CD14-positive monocyte (primary cell): ENCODE measurements at regions not wholly inside any gene's neighbourhood (a gene's known extent, or its start where the extent isn't known, plus 50 kb on each side); places are given as distances from the start of the nearest gene placed in this dataset.
A peak's percentile ranks its signal among the peaks of the same experiment; 100 is the strongest.

ENCODE experiments used
- DNase-seq, 3 donors: peaks; one replicate each; pipeline ENCODE4 v3.0.0-alpha.2; 2011 to 2022
- H2AFZ ChIP-seq: 2 replicates; pipeline ENCODE4 v1.6.0; 2012; ENCODE audit warnings: mild to moderate bottlenecking, low read depth, low read length, inconsistent platforms; ENCODE audit not compliant: insufficient read depth, poor library complexity, severe bottlenecking
- H3K27ac ChIP-seq, 2 donors: 1 replicate in 1 of 2; 2 replicates in 1 of 2; pipeline ENCODE4 v1.5.1; 2012 to 2013; ENCODE audit warnings: low read length in 2 of 2, control low read depth in 1 of 2, inconsistent platforms in 1 of 2, low read depth in 1 of 2, mild to moderate bottlenecking in 1 of 2
- H3K27me3 ChIP-seq, 2 donors: one replicate each; pipeline versions ENCODE4 v1.6.0 to v1.6.1; 2011 to 2013; ENCODE audit warnings: low read length in 2 of 2; ENCODE audit not compliant: control insufficient read depth in 2 of 2, insufficient read depth in 2 of 2
- H3K36me3 ChIP-seq, 2 donors: replicated peaks in 1 of 2; 1 replicate in 1 of 2; 2 replicates in 1 of 2; pipeline versions ENCODE4 v1.5.1 to v1.6.1; 2012 to 2013; ENCODE audit warnings: low read length in 2 of 2, control low read depth in 1 of 2, inconsistent platforms in 1 of 2, mild to moderate bottlenecking in 1 of 2; ENCODE audit not compliant: insufficient read depth in 2 of 2, control insufficient read depth in 1 of 2
- H3K4me1 ChIP-seq, 2 donors: 1 replicate in 1 of 2; 2 replicates in 1 of 2; pipeline versions ENCODE4 v1.5.1 to v1.6.1; 2012 to 2013; ENCODE audit warnings: low read length in 2 of 2, control low read depth in 1 of 2, inconsistent platforms in 1 of 2, mild to moderate bottlenecking in 1 of 2, moderate library complexity in 1 of 2; ENCODE audit not compliant: insufficient read depth in 2 of 2, control insufficient read depth in 1 of 2
- H3K4me2 ChIP-seq: replicated peaks from 2 replicates; pipeline ENCODE3; 2012; ENCODE audit warnings: low read length, moderate library complexity, mild to moderate bottlenecking; ENCODE audit not compliant: poor library complexity, severe bottlenecking; ENCODE audit errors: extremely low read depth
- H3K4me3 ChIP-seq, 3 experiments: fragments of 200-600 bp in 1 of 3; sonication (generic) in 1 of 3; replicated peaks in 1 of 3; 1 replicate in 2 of 3; 2 replicates in 1 of 3; pipeline ENCODE4 v1.5.1; 2011 to 2013; ENCODE audit warnings: low read length in 3 of 3, mild to moderate bottlenecking in 3 of 3, control low read depth in 2 of 3, low read depth in 2 of 3, inconsistent platforms in 1 of 3, moderate library complexity in 1 of 3
- H3K79me2 ChIP-seq: 2 replicates; pipeline ENCODE4 v1.6.0; 2012; ENCODE audit warnings: mild to moderate bottlenecking, control low read depth, inconsistent platforms, low read length, moderate library complexity; ENCODE audit not compliant: insufficient read depth
- H3K9ac ChIP-seq: 2 replicates; pipeline ENCODE4 v1.6.0; 2017; ENCODE audit warnings: low read length, mild to moderate bottlenecking; ENCODE audit not compliant: insufficient read depth, poor library complexity, severe bottlenecking
- H3K9me3 ChIP-seq, 2 donors: replicated peaks in 1 of 2; 1 replicate in 1 of 2; 2 replicates in 1 of 2; pipeline versions ENCODE4 v1.5.1 to v1.6.1; 2012 to 2013; ENCODE audit warnings: low read length in 2 of 2, control low read depth in 1 of 2; ENCODE audit not compliant: control insufficient read depth in 1 of 2, insufficient read depth in 1 of 2
- H4K20me1 ChIP-seq: 2 replicates; pipeline ENCODE4 v1.6.0; 2012; ENCODE audit warnings: mild to moderate bottlenecking, low read length, control low read depth, moderate library complexity; ENCODE audit not compliant: insufficient read depth
- H3K27ac Mint-ChIP-seq, 7 donors: one replicate each; pipeline ENCODE4 v1.8.0; 2020; ENCODE audit warnings: mild to moderate bottlenecking in 7 of 7, mixed read lengths in 7 of 7, moderate library complexity in 6 of 7, inconsistent platforms in 2 of 7
- H3K27me3 Mint-ChIP-seq, 3 donors: one replicate each; pipeline ENCODE4 v1.8.0; 2021 to 2022; ENCODE audit warnings: low read depth in 3 of 3, mild to moderate bottlenecking in 3 of 3, mixed read lengths in 3 of 3, moderate library complexity in 3 of 3, inconsistent platforms in 1 of 3
- H3K36me3 Mint-ChIP-seq, 2 donors: one replicate each; pipeline ENCODE4 v1.8.0; 2020; ENCODE audit warnings: mixed read lengths in 2 of 2, inconsistent platforms in 1 of 2, mild to moderate bottlenecking in 1 of 2
- H3K4me1 Mint-ChIP-seq: one replicate; pipeline ENCODE4 v1.8.0; 2020; ENCODE audit warnings: mild to moderate bottlenecking, mixed read lengths
- H3K4me3 Mint-ChIP-seq, 2 donors: one replicate each; pipeline ENCODE4 v1.8.0; 2020; ENCODE audit warnings: mild to moderate bottlenecking in 2 of 2, mixed read lengths in 2 of 2, moderate library complexity in 1 of 2
- H3K9me3 Mint-ChIP-seq, 7 donors: one replicate each; pipeline ENCODE4 v1.8.0; 2020 to 2022; ENCODE audit warnings: mixed read lengths in 7 of 7, mild to moderate bottlenecking in 6 of 7, moderate library complexity in 6 of 7, inconsistent platforms in 2 of 7
- CTCF ChIP-seq: fragments of 200-600 bp; IDR thresholded peaks from one replicate; pipeline ENCODE4 v1.8.0; 2022; ENCODE audit warnings: antibody characterized with exemption, mild to moderate bottlenecking
- WGBS: methylation state at CpG from one replicate; pipeline ENCODE4 v1.1.5; 2013; ENCODE audit warnings: missing lambda C conversion rate; ENCODE audit not compliant: insufficient coverage; 5-methylcytosine and 5-hydroxymethylcytosine counted together
- intact Hi-C, 2 donors: fragments of 100-400 bp; cut with micrococcal nuclease; formaldehyde crosslinking; loops; one replicate each; pipeline versions ENCODE4 v1.15.0 to v1.15.1; 2023

GRCh38 chr9:134260801-134261200 lies 65.5 kb upstream of the RXRA start:
- H3K4me2 ChIP-seq: no peak overlapping the region
- 94% methylated on average over 12 of the region's 18 CpGs for WGBS
- no peak overlapping the region for H3K4me3 Mint-ChIP-seq

GRCh38 chr9:134262035-134262434 lies 64.2 kb upstream of the RXRA start:
- no peaks in the 10 kb centered on the region for H3K79me2 ChIP-seq
- H3K36me3 ChIP-seq: no peaks in the 10 kb centered on the region
- no peak overlapping the region for H3K27ac ChIP-seq
- H2AFZ ChIP-seq: no peak overlapping the region
- Mint-ChIP-seq H3K27me3 (peaks cover 23 to 44% (median 36%) of the 10 kb centered on the region in 3 donors), H3K4me3 (no peak overlapping the region), H3K4me1 (peaks cover 2% of the 10 kb centered on the region), H3K9me3 (peaks cover 0 to 4% (median 0%) of the 10 kb centered on the region in 7 donors), H3K36me3 (no peaks in the 10 kb centered on the region), H3K27ac (no peak overlapping the region)
- no peak overlapping the region for H3K4me3 ChIP-seq
- no peak overlapping the region for H3K4me2 ChIP-seq
- intact Hi-C loops: no loop called here
- no peak overlapping the region for H3K9ac ChIP-seq
- 88% methylated on average over 7 of the region's 10 CpGs for WGBS
- peaks cover 0 to 31% of the 10 kb centered on the region in 2 donors for H3K27me3 ChIP-seq
- H4K20me1 ChIP-seq: no peaks in the 10 kb centered on the region
- no peaks in the 10 kb centered on the region for H3K9me3 ChIP-seq
- TF ChIP-seq CTCF: no peak
- H3K4me1 ChIP-seq: peaks cover under 1% of the 10 kb centered on the region in 2 donors
- no peak for DNase-seq

More at GRCh38 chr9:134260801-134261200, 65.5 kb upstream of the RXRA start:
- H2AFZ ChIP-seq: no peak overlapping the region
- no peak for DNase-seq
- no peak for TF ChIP-seq CTCF
- no peaks in the 10 kb centered on the region for H4K20me1 ChIP-seq
- Mint-ChIP-seq H3K36me3 (no peaks in the 10 kb centered on the region), H3K27ac (peak overlapping the region in 1 of 7 donors; percentile 19), H3K9me3 (peaks cover 0 to 4% (median 0%) of the 10 kb centered on the region in 7 donors), H3K4me1 (peaks cover 2% of the 10 kb centered on the region), H3K27me3 (peaks cover 18 to 38% (median 28%) of the 10 kb centered on the region in 3 donors)
- no peaks in the 10 kb centered on the region for H3K4me1 ChIP-seq
- no peak overlapping the region for H3K4me3 ChIP-seq
- no peak overlapping the region for H3K27ac ChIP-seq
- no peaks in the 10 kb centered on the region for H3K36me3 ChIP-seq
- intact Hi-C loops: no loop called here
- H3K79me2 ChIP-seq: no peaks in the 10 kb centered on the region
- H3K9me3 ChIP-seq: no peaks in the 10 kb centered on the region
- peaks cover 0 to 28% of the 10 kb centered on the region in 2 donors for H3K27me3 ChIP-seq
- H3K9ac ChIP-seq: no peak overlapping the region
